Fibroblast of lung (primary cell): ENCODE measurements at regions not wholly inside any gene's neighbourhood (a gene's known extent, or its start where the extent isn't known, plus 50 kb on each side); places are given as distances from the start of the nearest gene placed in this dataset.

Experiments used
- DNase-seq, 2 donors: peaks; one replicate each; pipeline versions ENCODE4 v3.0.0 to v3.0.0-alpha.2; 2010; ENCODE audit warnings: low read depth in 2 of 2
- H2AFZ ChIP-seq: 2 replicates; pipeline ENCODE4 v1.5.1; 2012; ENCODE audit warnings: low read length, control low read depth, inconsistent platforms
- H3K27ac ChIP-seq: 2 replicates; pipeline ENCODE4 v1.5.1; 2011; ENCODE audit warnings: low read length, control low read depth; ENCODE audit not compliant: insufficient read depth
- H3K27me3 ChIP-seq: 2 replicates; pipeline ENCODE4 v1.5.1; 2011; ENCODE audit warnings: mild to moderate bottlenecking, low read length; ENCODE audit not compliant: control insufficient read depth, insufficient read depth
- H3K36me3 ChIP-seq: 2 replicates; pipeline ENCODE4 v1.5.1; 2011; ENCODE audit warnings: low read length; ENCODE audit not compliant: control insufficient read depth, insufficient read depth
- H3K4me1 ChIP-seq: 2 replicates; pipeline ENCODE4 v1.5.1; 2011; ENCODE audit warnings: low read length; ENCODE audit not compliant: control insufficient read depth, insufficient read depth; ENCODE audit errors: extremely low read depth
- H3K4me2 ChIP-seq: 2 replicates; pipeline ENCODE4 v1.5.1; 2011; ENCODE audit warnings: low read length, control low read depth; ENCODE audit not compliant: insufficient read depth; ENCODE audit errors: extremely low read depth
- H3K4me3 ChIP-seq, 4 experiments: fragments of 200-600 bp in 1 of 4; sonication (generic) in 1 of 4; replicated peaks in 1 of 4; 2 replicates each; pipeline ENCODE4 v1.5.1; 2011 to 2016; ENCODE audit warnings: low read length in 4 of 4, low read depth in 3 of 4, mild to moderate bottlenecking in 3 of 4, control low read depth in 2 of 4, inconsistent platforms in 1 of 4, mixed read lengths in 1 of 4; ENCODE audit not compliant: insufficient read depth in 1 of 4; ENCODE audit errors: control extremely low read depth in 1 of 4
- H3K79me2 ChIP-seq: 2 replicates; pipeline ENCODE4 v1.5.1; 2012; ENCODE audit warnings: mild to moderate bottlenecking, low read length, inconsistent platforms; ENCODE audit not compliant: control insufficient read depth, insufficient read depth
- H3K9ac ChIP-seq: 2 replicates; pipeline ENCODE4 v1.5.1; 2011; ENCODE audit warnings: mild to moderate bottlenecking, low read length, control low read depth; ENCODE audit not compliant: insufficient read depth
- H3K9me3 ChIP-seq: 2 replicates; pipeline ENCODE4 v1.5.1; 2012; ENCODE audit warnings: low read depth, low read length; ENCODE audit not compliant: control insufficient read depth, insufficient read depth
- H4K20me1 ChIP-seq: 2 replicates; pipeline ENCODE4 v1.5.1; 2011; ENCODE audit warnings: low read length; ENCODE audit not compliant: control insufficient read depth, insufficient read depth; ENCODE audit errors: extremely low read depth
- CTCF ChIP-seq, 2 donors: IDR thresholded peaks in 1 of 2; conservative IDR thresholded peaks in 1 of 2; 1 replicate in 1 of 2; 2 replicates in 1 of 2; pipeline ENCODE4 v1.5.1; 2011 to 2012; ENCODE audit warnings: low read length in 2 of 2, control low read depth in 1 of 2, inconsistent platforms in 1 of 2, low read depth in 1 of 2, mild to moderate bottlenecking in 1 of 2
- EZH2 ChIP-seq: IDR thresholded peaks from 2 replicates; pipeline ENCODE4 v1.5.1; 2012; ENCODE audit warnings: low read length, control low read depth, mild to moderate bottlenecking; ENCODE audit errors: missing control alignments

GRCh38 chr1:229127301-229127700, 143.6 kb upstream of the RAB4A start:
- H3K9ac ChIP-seq, result no peak overlapping the region
- H3K9me3 ChIP-seq, result no peaks in the 10 kb centered on the region
- no peak overlapping the region for H3K4me3 ChIP-seq
- no peaks in the 10 kb centered on the region for H4K20me1 ChIP-seq
- H3K79me2 ChIP-seq, result no peaks in the 10 kb centered on the region
- TF ChIP-seq CTCF (conservative IDR thresholded peaks at IDR 0.05 in 1 of 2, IDR thresholded peaks at IDR 0.05 in 1 of 2; ENCODE audit: low read depth in 1 of 2, low read length in 2 of 2), result no peak
- TF ChIP-seq EZH2, result no peak
- H2AFZ ChIP-seq, result no peak overlapping the region
- no peaks in the 10 kb centered on the region for H3K27me3 ChIP-seq
- no peak overlapping the region for H3K4me2 ChIP-seq
- peak in 1 of 2 donors; percentile 43 for DNase-seq
- H3K27ac ChIP-seq, result no peak overlapping the region
- no peaks in the 10 kb centered on the region for H3K36me3 ChIP-seq
- H3K4me1 ChIP-seq, result no peaks in the 10 kb centered on the region

- Histone ChIP-seq H3K4me1 (no peaks in the 10 kb centered on the region), H3K4me2 (no peak overlapping the region), H3K79me2 (no peaks in the 10 kb centered on the region), H4K20me1 (no peaks in the 10 kb centered on the region), H2AFZ (no peak overlapping the region), H3K27ac (no peak overlapping the region), H3K9me3 (no peaks in the 10 kb centered on the region), H3K9ac (no peak overlapping the region), H3K4me3 (no peak overlapping the region), H3K27me3 (no peaks in the 10 kb centered on the region), H3K36me3 (no peaks in the 10 kb centered on the region)
- no peak for DNase-seq
- TF ChIP-seq CTCF (conservative IDR thresholded peaks at IDR 0.05 in 1 of 2, IDR thresholded peaks at IDR 0.05 in 1 of 2; ENCODE audit: low read depth in 1 of 2, low read length in 2 of 2) (no peak), EZH2 (no peak)
These were observed 142.8 kb upstream of the RAB4A start for GRCh38 chr1:229128066-229128608.

GRCh38 chr1:229129301-229130027, 141.4 kb upstream of the RAB4A start:
- H4K20me1 ChIP-seq, result no peaks in the 10 kb centered on the region
- H3K79me2 ChIP-seq, result no peaks in the 10 kb centered on the region
- TF ChIP-seq CTCF (conservative IDR thresholded peaks at IDR 0.05 in 1 of 2, IDR thresholded peaks at IDR 0.05 in 1 of 2; ENCODE audit: low read depth in 1 of 2, low read length in 2 of 2) (no peak), EZH2 (no peak)
- H3K27me3 ChIP-seq, result no peaks in the 10 kb centered on the region
- H3K9ac ChIP-seq, result no peak overlapping the region
- no peaks in the 10 kb centered on the region for H3K4me1 ChIP-seq
- H3K4me2 ChIP-seq, result no peak overlapping the region
- H2AFZ ChIP-seq, result no peak overlapping the region
- H3K4me3 ChIP-seq, result no peak overlapping the region
- no peaks in the 10 kb centered on the region for H3K9me3 ChIP-seq
- no peak for DNase-seq
- H3K36me3 ChIP-seq, result no peaks in the 10 kb centered on the region
- H3K27ac ChIP-seq, result no peak overlapping the region
